ENCODE measurements at regions not wholly inside any gene's neighbourhood (a gene's known extent, or its start where the extent isn't known, plus 50 kb on each side); places are given as distances from the start of the nearest gene placed in this dataset.

DNA sequence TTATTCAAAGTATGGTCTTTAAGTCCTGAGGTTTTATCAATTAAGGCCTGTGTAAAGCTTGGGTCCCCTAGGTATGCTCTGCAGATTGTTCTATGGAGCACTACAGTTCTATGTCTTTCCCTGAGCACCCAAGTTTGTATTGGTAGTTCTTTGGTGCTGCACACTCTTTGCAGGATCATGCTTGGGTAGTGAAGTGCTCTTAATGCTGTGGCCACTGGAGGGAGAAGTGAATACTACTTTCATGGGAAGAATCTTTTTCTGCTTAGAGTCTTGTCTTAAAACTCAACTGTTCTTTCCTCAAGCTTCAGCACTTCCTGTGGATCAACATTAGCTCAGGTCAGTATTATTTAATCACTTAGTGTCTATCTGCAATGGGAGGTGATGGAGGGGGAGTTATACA lies 93.6 kb upstream of the CFAP20DC start:
- Histone ChIP-seq H3K27me3 (ENCODE audit: control insufficient read depth, insufficient read depth, low read length) (no peaks in the 10 kb centered on the region), H3K4me1 (ENCODE audit: control insufficient read depth, insufficient read depth, low read length) (no peaks in the 10 kb centered on the region), H3K27ac (ENCODE audit: low read length) (no peak overlapping the region), H3K4me3 (ENCODE audit: low read length) (no peak overlapping the region), H3K36me3 (ENCODE audit: control insufficient read depth, insufficient read depth, low read length) (no peaks in the 10 kb centered on the region), H3K9me3 (replicated peaks; ENCODE audit: control insufficient read depth, low read depth, low read length) (no peaks in the 10 kb centered on the region)
- no peak for DNase-seq

DNA sequence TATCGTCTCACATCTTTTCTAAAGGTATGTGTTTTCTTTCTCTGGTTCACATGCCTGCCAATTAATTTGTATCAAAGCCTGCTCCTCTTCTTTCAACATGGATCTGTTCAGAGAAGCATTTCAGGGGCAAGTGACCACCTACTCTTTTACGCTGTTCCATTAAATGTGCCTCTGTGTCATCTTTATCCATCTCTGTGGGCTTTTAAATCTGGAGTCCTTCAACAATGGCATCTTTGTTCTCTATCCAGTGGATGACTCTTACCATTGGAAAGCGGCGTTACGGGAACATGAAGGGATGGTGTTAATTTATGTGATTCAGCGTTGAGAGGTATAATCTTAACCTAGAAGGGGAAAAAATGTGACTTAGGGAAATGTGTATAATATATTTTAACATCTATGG lies 92.7 kb upstream of the CFAP20DC start:
- 83% methylated on average over 1 of the region's 6 CpGs for WGBS (ENCODE audit: insufficient coverage)
- DNase-seq = no peak
- Histone ChIP-seq H3K4me1 (ENCODE audit: control insufficient read depth, insufficient read depth, low read length) (no peaks in the 10 kb centered on the region), H3K36me3 (ENCODE audit: control insufficient read depth, insufficient read depth, low read length) (no peaks in the 10 kb centered on the region), H3K9me3 (replicated peaks; ENCODE audit: control insufficient read depth, low read depth, low read length) (no peaks in the 10 kb centered on the region), H3K27ac (ENCODE audit: low read length) (no peak overlapping the region), H3K27me3 (ENCODE audit: control insufficient read depth, insufficient read depth, low read length) (no peaks in the 10 kb centered on the region), H3K4me3 (ENCODE audit: low read length) (no peak overlapping the region)

DNA sequence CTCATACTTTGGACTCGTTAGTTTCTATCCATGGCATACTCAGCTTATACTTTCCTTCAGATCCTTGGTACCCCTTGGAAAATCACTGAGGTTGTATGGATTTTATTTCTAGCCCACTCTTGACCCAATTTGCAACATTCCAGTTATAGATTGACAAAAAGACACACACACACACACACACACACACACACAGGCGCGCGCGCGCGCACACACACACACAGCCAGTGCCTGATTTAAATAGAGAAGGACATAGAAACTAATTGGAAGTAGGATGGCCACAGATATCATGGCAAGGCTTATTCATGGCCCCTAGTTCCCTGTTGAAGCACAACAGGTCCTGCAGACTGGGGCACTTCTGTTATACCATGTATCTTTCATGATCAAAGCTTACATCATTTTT lies 89.1 kb upstream of the CFAP20DC start:
- DNase-seq = no peak
- WGBS (ENCODE audit: insufficient coverage) = no CpG with 5 or more reads among the region's 7 CpGs
- Histone ChIP-seq H3K9me3 (replicated peaks; ENCODE audit: control insufficient read depth, low read depth, low read length) (no peaks in the 10 kb centered on the region), H3K4me1 (ENCODE audit: control insufficient read depth, insufficient read depth, low read length) (no peaks in the 10 kb centered on the region), H3K4me3 (ENCODE audit: low read length) (no peak overlapping the region), H3K27ac (ENCODE audit: low read length) (peak overlapping the region; percentile 37), H3K36me3 (ENCODE audit: control insufficient read depth, insufficient read depth, low read length) (no peaks in the 10 kb centered on the region), H3K27me3 (ENCODE audit: control insufficient read depth, insufficient read depth, low read length) (no peaks in the 10 kb centered on the region)

DNA sequence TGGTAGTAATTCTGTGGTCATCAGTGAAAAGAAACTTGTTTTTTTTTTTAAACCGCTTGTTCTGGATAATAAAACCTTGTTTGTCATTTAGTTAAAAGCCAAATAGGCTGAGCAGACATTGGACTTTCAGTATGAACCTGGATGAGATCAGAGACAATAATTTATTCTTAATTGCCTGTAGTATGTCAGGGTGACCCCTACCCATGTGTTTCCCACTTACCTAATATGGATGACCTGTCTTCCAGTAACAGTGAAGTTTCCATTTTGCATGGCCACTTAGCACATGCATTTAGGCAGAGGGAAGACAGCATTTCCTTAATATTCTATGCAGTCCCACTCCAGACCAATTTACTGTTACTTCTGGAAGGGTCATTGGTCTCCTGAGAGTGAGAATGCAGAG lies 87.6 kb upstream of the CFAP20DC start:
- no CpG with 5 or more reads among the region's 1 CpG for WGBS (ENCODE audit: insufficient coverage)
- no peaks in the 10 kb centered on the region for H3K4me1 ChIP-seq (ENCODE audit: control insufficient read depth, insufficient read depth, low read length)
- H3K27me3 ChIP-seq (ENCODE audit: control insufficient read depth, insufficient read depth, low read length) = no peaks in the 10 kb centered on the region
- no peak overlapping the region for H3K27ac ChIP-seq (ENCODE audit: low read length)
- DNase-seq = peak; percentile 43
- no peaks in the 10 kb centered on the region for H3K36me3 ChIP-seq (ENCODE audit: control insufficient read depth, insufficient read depth, low read length)
- no peak overlapping the region for H3K4me3 ChIP-seq (ENCODE audit: low read length)
- H3K9me3 ChIP-seq (replicated peaks; ENCODE audit: control insufficient read depth, low read depth, low read length) = no peaks in the 10 kb centered on the region

DNA sequence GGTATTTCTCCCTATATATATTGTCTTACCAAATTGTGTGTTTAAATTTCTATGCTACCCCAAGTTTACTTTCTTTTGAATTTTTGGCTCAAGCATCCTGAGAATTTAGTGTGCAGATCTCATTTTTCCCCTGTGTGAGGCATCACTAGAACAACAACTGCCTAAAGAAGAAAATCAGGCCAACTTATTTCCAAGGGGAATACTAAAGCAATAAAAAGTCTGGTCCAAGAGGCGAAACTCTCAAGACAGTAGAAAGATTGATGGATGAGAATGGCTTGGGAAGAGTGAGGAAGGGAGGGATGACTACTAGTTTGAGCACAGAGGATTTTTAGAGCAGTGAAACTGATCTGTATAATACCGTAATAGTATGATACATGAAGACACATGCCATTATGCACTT lies 86.3 kb upstream of the CFAP20DC start:
- Histone ChIP-seq H3K36me3 (ENCODE audit: control insufficient read depth, insufficient read depth, low read length) (no peaks in the 10 kb centered on the region), H3K4me1 (ENCODE audit: control insufficient read depth, insufficient read depth, low read length) (no peaks in the 10 kb centered on the region), H3K27me3 (ENCODE audit: control insufficient read depth, insufficient read depth, low read length) (no peaks in the 10 kb centered on the region), H3K27ac (ENCODE audit: low read length) (no peak overlapping the region), H3K9me3 (replicated peaks; ENCODE audit: control insufficient read depth, low read depth, low read length) (no peaks in the 10 kb centered on the region), H3K4me3 (ENCODE audit: low read length) (no peak overlapping the region)
- WGBS (ENCODE audit: insufficient coverage) = 43% methylated on average over 1 of the region's 2 CpGs
- peak; percentile 51 for DNase-seq

DNA sequence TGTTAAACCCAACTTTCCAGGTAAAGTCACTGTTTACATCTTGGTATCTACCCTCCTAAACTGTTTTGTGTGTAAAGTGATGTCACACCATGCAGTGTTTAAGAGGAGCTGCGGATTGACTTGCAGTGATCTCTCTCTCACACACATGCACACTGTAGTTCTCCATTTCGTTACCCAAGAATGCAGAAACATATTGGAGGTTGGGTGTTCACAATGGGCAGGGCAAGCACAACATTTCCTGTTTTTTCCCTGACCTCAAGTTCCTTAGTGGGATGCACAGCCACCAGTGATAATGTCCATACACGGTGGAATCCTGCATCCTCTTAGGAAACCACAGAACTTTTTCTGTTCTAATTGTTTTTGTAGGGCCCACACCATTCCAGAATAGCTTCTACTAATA lies 85.3 kb upstream of the CFAP20DC start:
- no CpG with 5 or more reads among the region's 3 CpGs for WGBS (ENCODE audit: insufficient coverage)
- peak; percentile 29 for DNase-seq
- no peaks in the 10 kb centered on the region for H3K9me3 ChIP-seq (replicated peaks; ENCODE audit: control insufficient read depth, low read depth, low read length)
- H3K4me1 ChIP-seq (ENCODE audit: control insufficient read depth, insufficient read depth, low read length) = no peaks in the 10 kb centered on the region
- H3K4me3 ChIP-seq (ENCODE audit: low read length) = no peak overlapping the region
- H3K27me3 ChIP-seq (ENCODE audit: control insufficient read depth, insufficient read depth, low read length) = no peaks in the 10 kb centered on the region
- no peak overlapping the region for H3K27ac ChIP-seq (ENCODE audit: low read length)
- no peaks in the 10 kb centered on the region for H3K36me3 ChIP-seq (ENCODE audit: control insufficient read depth, insufficient read depth, low read length)

DNA sequence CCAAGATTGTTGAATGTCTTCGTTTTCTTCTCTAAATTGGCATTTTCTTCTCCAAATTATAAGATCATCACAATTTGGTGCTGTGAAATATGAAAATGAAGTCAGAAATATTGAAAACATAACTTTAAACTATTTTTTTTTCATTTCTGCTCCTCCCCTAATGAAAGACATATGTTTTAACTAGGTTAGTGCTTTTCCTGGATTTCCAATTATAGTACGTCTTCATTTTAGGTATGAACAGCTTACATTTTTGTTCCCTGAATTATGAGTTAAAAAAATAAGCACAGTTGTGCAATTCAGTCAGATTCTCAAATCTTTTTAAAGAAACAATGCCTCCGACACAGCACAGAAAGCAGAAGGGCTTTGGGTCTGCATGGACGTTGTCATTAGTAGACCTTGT lies 83.5 kb upstream of the CFAP20DC start:
- no peaks in the 10 kb centered on the region for H3K9me3 ChIP-seq (replicated peaks; ENCODE audit: control insufficient read depth, low read depth, low read length)
- H3K4me1 ChIP-seq (ENCODE audit: control insufficient read depth, insufficient read depth, low read length) = no peaks in the 10 kb centered on the region
- no peak overlapping the region for H3K4me3 ChIP-seq (ENCODE audit: low read length)
- H3K27me3 ChIP-seq (ENCODE audit: control insufficient read depth, insufficient read depth, low read length) = no peaks in the 10 kb centered on the region
- no CpG with 5 or more reads among the region's 4 CpGs for WGBS (ENCODE audit: insufficient coverage)
- no peaks in the 10 kb centered on the region for H3K36me3 ChIP-seq (ENCODE audit: control insufficient read depth, insufficient read depth, low read length)
- peak; percentile 84 for DNase-seq
- H3K27ac ChIP-seq (ENCODE audit: low read length) = peak overlapping the region; percentile 48

DNA sequence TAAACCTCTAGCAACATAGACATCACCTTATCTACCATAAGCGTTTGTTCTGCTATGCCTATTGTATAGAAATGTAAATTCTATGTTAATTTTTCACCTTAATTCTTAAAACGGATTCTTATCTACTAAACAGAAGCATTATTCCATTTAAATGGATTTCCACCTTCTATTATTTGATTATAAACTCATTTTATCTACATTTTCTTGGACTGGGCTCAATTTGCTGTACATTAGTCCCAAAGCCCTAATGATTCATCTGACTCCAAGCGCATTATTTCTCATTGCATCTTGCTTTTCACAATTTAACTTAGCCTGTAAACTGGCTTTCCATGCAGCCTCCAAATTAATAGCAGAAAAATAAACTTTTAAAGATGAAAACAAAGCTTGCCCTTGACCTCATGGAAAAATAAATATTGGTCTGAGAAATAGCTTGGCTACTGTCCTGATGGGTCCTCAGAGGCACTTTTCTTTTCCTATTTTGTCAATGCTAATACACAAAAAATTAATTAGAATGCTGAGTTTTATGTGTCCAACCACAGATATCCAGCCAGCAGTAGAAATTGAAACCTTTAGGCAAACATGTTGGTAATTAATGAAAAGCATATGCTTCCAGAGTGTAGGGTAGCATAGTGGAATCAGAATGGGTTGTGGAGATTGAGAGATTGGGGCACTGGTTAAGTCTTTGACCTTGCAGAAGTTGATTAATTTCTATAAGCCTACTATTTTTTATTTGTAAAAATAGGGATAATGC lies 81.4 kb upstream of the CFAP20DC start:
- peak; percentile 69 for DNase-seq
- Histone ChIP-seq H3K4me3 (ENCODE audit: low read length) (no peak overlapping the region), H3K36me3 (ENCODE audit: control insufficient read depth, insufficient read depth, low read length) (no peaks in the 10 kb centered on the region), H3K27me3 (ENCODE audit: control insufficient read depth, insufficient read depth, low read length) (no peaks in the 10 kb centered on the region), H3K9me3 (replicated peaks; ENCODE audit: control insufficient read depth, low read depth, low read length) (no peaks in the 10 kb centered on the region), H3K4me1 (ENCODE audit: control insufficient read depth, insufficient read depth, low read length) (no peaks in the 10 kb centered on the region), H3K27ac (ENCODE audit: low read length) (peak overlapping the region; percentile 30)
- no CpG with 5 or more reads among the region's 3 CpGs for WGBS (ENCODE audit: insufficient coverage)

DNA sequence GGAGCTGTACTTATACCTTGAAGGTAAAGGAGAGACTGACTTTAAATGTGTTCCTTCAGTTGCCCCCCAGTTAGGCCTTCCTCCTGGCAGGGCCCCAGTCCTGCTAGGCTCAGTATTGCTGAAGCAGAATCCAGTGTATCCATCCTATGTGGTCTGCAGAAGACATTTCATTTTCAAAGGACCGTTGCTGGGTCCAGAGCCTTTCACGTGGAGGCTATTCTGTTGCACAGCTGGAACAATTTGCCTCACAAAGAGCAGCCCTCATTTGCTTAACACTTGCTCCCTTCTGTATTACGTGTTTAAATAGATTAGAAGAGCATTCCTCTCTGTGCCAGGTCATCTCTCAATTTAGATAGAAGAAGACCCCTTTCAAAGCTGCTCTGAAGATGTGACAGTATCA lies 78.9 kb upstream of the CFAP20DC start:
- Histone ChIP-seq H3K27ac (ENCODE audit: low read length) (no peak overlapping the region), H3K4me1 (ENCODE audit: control insufficient read depth, insufficient read depth, low read length) (no peaks in the 10 kb centered on the region), H3K27me3 (ENCODE audit: control insufficient read depth, insufficient read depth, low read length) (no peaks in the 10 kb centered on the region), H3K4me3 (ENCODE audit: low read length) (no peak overlapping the region), H3K9me3 (replicated peaks; ENCODE audit: control insufficient read depth, low read depth, low read length) (no peaks in the 10 kb centered on the region), H3K36me3 (ENCODE audit: control insufficient read depth, insufficient read depth, low read length) (no peaks in the 10 kb centered on the region)
- DNase-seq = no peak
- no CpG with 5 or more reads among the region's 3 CpGs for WGBS (ENCODE audit: insufficient coverage)

DNA sequence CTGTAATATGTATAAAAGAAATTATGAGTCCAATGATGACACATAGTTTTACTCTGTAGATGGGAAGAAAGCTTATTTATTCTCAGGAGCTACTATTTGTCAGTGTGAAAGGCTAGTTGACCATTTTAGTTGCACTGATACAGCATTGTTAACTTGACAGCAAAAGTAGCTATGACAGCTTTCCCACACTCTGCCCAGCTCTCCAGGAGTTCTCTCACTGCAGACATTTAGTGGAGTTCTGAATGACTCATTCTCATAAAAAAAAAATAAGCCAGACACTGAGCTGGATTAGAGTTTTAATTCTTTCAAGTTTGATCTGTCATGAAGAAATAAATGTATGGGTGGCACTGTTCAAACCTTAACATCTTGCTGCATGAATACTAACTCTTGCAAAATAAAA lies 77.2 kb upstream of the CFAP20DC start:
- Histone ChIP-seq H3K27ac (ENCODE audit: low read length) (no peak overlapping the region), H3K4me1 (ENCODE audit: control insufficient read depth, insufficient read depth, low read length) (no peaks in the 10 kb centered on the region), H3K9me3 (replicated peaks; ENCODE audit: control insufficient read depth, low read depth, low read length) (no peaks in the 10 kb centered on the region), H3K27me3 (ENCODE audit: control insufficient read depth, insufficient read depth, low read length) (no peaks in the 10 kb centered on the region), H3K36me3 (ENCODE audit: control insufficient read depth, insufficient read depth, low read length) (no peaks in the 10 kb centered on the region), H3K4me3 (ENCODE audit: low read length) (no peak overlapping the region)
- DNase-seq = peak; percentile 27

DNA sequence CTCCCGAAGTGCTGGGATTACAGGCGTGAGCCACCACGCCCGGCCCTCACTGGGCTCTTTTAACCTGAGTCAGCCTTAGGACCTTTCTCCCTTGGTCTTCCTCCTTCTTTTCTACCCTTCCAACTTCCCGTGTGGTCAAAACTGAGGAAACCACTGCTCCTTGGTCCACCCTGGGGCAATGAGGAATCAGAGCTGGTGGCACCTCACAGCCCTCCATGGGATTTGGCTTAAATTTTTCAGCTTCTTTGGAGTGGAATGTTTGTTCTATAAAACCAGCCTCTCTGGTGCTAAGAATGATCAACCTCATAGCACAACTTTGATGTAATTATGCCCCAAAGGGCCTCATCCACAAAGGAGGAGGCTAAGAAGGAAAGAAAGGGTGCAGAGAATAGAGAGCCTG lies 76.6 kb upstream of the CFAP20DC start:
- Histone ChIP-seq H3K36me3 (ENCODE audit: control insufficient read depth, insufficient read depth, low read length) (no peaks in the 10 kb centered on the region), H3K4me1 (ENCODE audit: control insufficient read depth, insufficient read depth, low read length) (no peaks in the 10 kb centered on the region), H3K9me3 (replicated peaks; ENCODE audit: control insufficient read depth, low read depth, low read length) (no peaks in the 10 kb centered on the region), H3K27me3 (ENCODE audit: control insufficient read depth, insufficient read depth, low read length) (no peaks in the 10 kb centered on the region), H3K27ac (ENCODE audit: low read length) (no peak overlapping the region), H3K4me3 (ENCODE audit: low read length) (no peak overlapping the region)
- 100% methylated on average over 2 of the region's 5 CpGs for WGBS (ENCODE audit: insufficient coverage)
- DNase-seq = no peak

All from muscle of leg (tissue), 3 donors.